Spleen (tissue), 7 donors: ENCODE measurements at regions not wholly inside any gene's neighbourhood (a gene's known extent, or its start where the extent isn't known, plus 50 kb on each side); places are given as distances from the start of the nearest gene placed in this dataset.

Experiments used
- CTCF ChIP-seq, 11 experiments: fragments of 200-600 bp in 7 of 11; fragments of 450-650 bp in 4 of 11; sonication (generic) in 4 of 11; IDR thresholded peaks in 8 of 11; conservative IDR thresholded peaks in 3 of 11; 1 replicate in 7 of 11; 2 replicates in 4 of 11; pipeline versions ENCODE4 v1.4.0 to v1.8.0; 2016 to 2021; ENCODE audit warnings: antibody characterized with exemption in 11 of 11, inconsistent platforms in 4 of 11, mild to moderate bottlenecking in 1 of 11
- POLR2A ChIP-seq, 3 donors: fragments of 450-650 bp; IDR thresholded peaks; one replicate each; pipeline ENCODE4 v1.5.1; 2017; ENCODE audit warnings: antibody characterized with exemption in 3 of 3, mild to moderate bottlenecking in 1 of 3
- POLR2AphosphoS5 ChIP-seq, 3 donors: sonication (generic); formaldehyde crosslinking; IDR thresholded peaks; one replicate each; pipeline ENCODE4 v1.5.1; 2017; ENCODE audit warnings: antibody characterized with exemption in 3 of 3
- donor health status: DM: no; HTN: no; CAD: no; lungs with moderate emphysema.
- donor health status: DM: no; HTN: no; CAD: no.
- donor health status: DM: no; HTN: no; CAD: no.

GRCh38 chr1:218166268-218166945, 118.7 kb upstream of the RRP15 start:
- TF ChIP-seq POLR2AphosphoS5 (IDR thresholded peaks at IDR 0.05), result no peak
- TF ChIP-seq POLR2A (IDR thresholded peaks at IDR 0.05), result no peak
- no peak for TF ChIP-seq CTCF (IDR thresholded peaks at IDR 0.05 in 8 of 11, conservative IDR thresholded peaks at IDR 0.05 in 3 of 11)
